Activated T-cell treated with anti-CD3 and anti-CD28 coated beads for 48 hours (primary cell): ENCODE measurements at regions not wholly inside any gene's neighbourhood (a gene's known extent, or its start where the extent isn't known, plus 50 kb on each side); places are given as distances from the start of the nearest gene placed in this dataset.
"Not testable (repeated sequence)": the region's sequence is repeated elsewhere in the genome, so short reads cannot be mapped to it uniquely, and the experiment has no call there.

Experiments
- DNase-seq: peaks from one replicate; pipeline ENCODE4 v3.0.0-alpha.2; 2020; ENCODE audit warnings: low read depth

- no peak for DNase-seq
Observed at GRCh38 chr18:1133541-1133940, 228.9 kb downstream of the ADCYAP1 start.

GRCh38 chr18:1147730-1148129, 243.1 kb downstream of the ADCYAP1 start:
- no peak for DNase-seq

- no peak for DNase-seq
Observed at GRCh38 chr18:1149709-1150108, 245.0 kb downstream of the ADCYAP1 start.

GRCh38 chr18:1150344-1150743, 245.7 kb downstream of the ADCYAP1 start:
- no peak for DNase-seq

- not testable (repeated sequence) for DNase-seq
Observed at GRCh38 chr18:1152958-1153357, 248.3 kb downstream of the ADCYAP1 start.

- no peak for DNase-seq
Observed at GRCh38 chr18:1173593-1173992, 268.9 kb downstream of the ADCYAP1 start.

GRCh38 chr18:1177232-1177631, 272.6 kb downstream of the ADCYAP1 start:
- DNase-seq: no peak

- DNase-seq: no peak
Observed at GRCh38 chr18:1191341-1191740, 286.7 kb downstream of the ADCYAP1 start.

- DNase-seq: no peak
Observed at GRCh38 chr18:1213126-1213525, 308.5 kb downstream of the ADCYAP1 start.

- DNase-seq: no peak
Observed at GRCh38 chr18:1222880-1223279, 318.2 kb downstream of the ADCYAP1 start.

GRCh38 chr18:1227025-1227424, 322.4 kb downstream of the ADCYAP1 start:
- DNase-seq: no peak

GRCh38 chr18:1229634-1230033, 325.0 kb downstream of the ADCYAP1 start:
- no peak for DNase-seq

GRCh38 chr18:1232867-1233266, 328.2 kb downstream of the ADCYAP1 start:
- no peak for DNase-seq

GRCh38 chr18:1240701-1241100, 336.0 kb downstream of the ADCYAP1 start:
- no peak for DNase-seq

- no peak for DNase-seq
Observed at GRCh38 chr18:1244397-1245122, 339.9 kb downstream of the ADCYAP1 start.

GRCh38 chr18:1246827-1247226, 342.2 kb downstream of the ADCYAP1 start:
- DNase-seq: no peak

GRCh38 chr18:1252534-1252933, 347.9 kb downstream of the ADCYAP1 start:
- DNase-seq: no peak

GRCh38 chr18:1252936-1253335, 348.3 kb downstream of the ADCYAP1 start:
- no peak for DNase-seq

GRCh38 chr18:1253827-1254226, 349.2 kb downstream of the ADCYAP1 start:
- DNase-seq: no peak

GRCh38 chr18:1261054-1261453, 356.4 kb downstream of the ADCYAP1 start:
- no peak for DNase-seq

GRCh38 chr18:1267021-1267420, 362.4 kb downstream of the ADCYAP1 start:
- DNase-seq: no peak

GRCh38 chr18:1270081-1270480, 365.4 kb downstream of the ADCYAP1 start:
- no peak for DNase-seq

GRCh38 chr18:1273469-1273868, 368.8 kb downstream of the ADCYAP1 start:
- no peak for DNase-seq

GRCh38 chr18:1292167-1292566, 387.5 kb downstream of the ADCYAP1 start:
- no peak for DNase-seq
